T47D (cell line): ENCODE measurements at regions not wholly inside any gene's neighbourhood (a gene's known extent, or its start where the extent isn't known, plus 50 kb on each side); places are given as distances from the start of the nearest gene placed in this dataset.

Experiments used
- DNase-seq, 2 experiments: peaks; one replicate each; pipeline versions ENCODE4 v3.0.0 to v3.0.0-alpha.2; 2011 to 2012; ENCODE audit warnings: low read depth in 1 of 2, low spot score in 1 of 2
- JUND ChIP-seq: IDR thresholded peaks from 2 replicates; pipeline ENCODE4 v1.6.1; 2012; ENCODE audit warnings: low read depth
- in situ Hi-C: cut with HindIII; loops from 2 replicates; pipeline ENCODE4 v1.10.0; 2016; ENCODE audit warnings: low sequenced_read_pairs, low pct_unique_long_range_greater_than_20kb

- TF ChIP-seq JUND, result no peak
- in situ Hi-C loops, result no loop called here
- DNase-seq, result no peak
Measured at GRCh38 chr1:194339471-194339870, 1153.1 kb upstream of the B3GALT2 start.

- TF ChIP-seq JUND, result no peak
- no peak for DNase-seq
- in situ Hi-C loops, result no loop called here
Measured at GRCh38 chr1:194338241-194338948, 1152.0 kb upstream of the B3GALT2 start.

- in situ Hi-C loops, result no loop called here
- TF ChIP-seq JUND, result no peak
- DNase-seq, result no peak
Measured at GRCh38 chr1:194333240-194333639, 1146.8 kb upstream of the B3GALT2 start.

- DNase-seq, result no peak
- in situ Hi-C loops, result no loop called here
- no peak for TF ChIP-seq JUND
Measured at GRCh38 chr1:194331758-194332157, 1145.3 kb upstream of the B3GALT2 start.

- DNase-seq, result no peak
- in situ Hi-C loops, result no loop called here
- TF ChIP-seq JUND, result no peak
Measured at GRCh38 chr1:194322751-194323150, 1136.3 kb upstream of the B3GALT2 start.

GRCh38 chr1:194318790-194319280, 1132.4 kb upstream of the B3GALT2 start:
- in situ Hi-C loops, result no loop called here
- DNase-seq, result no peak
- TF ChIP-seq JUND, result no peak

- no peak for TF ChIP-seq JUND
- in situ Hi-C loops, result no loop called here
- no peak for DNase-seq
Measured at GRCh38 chr1:194309697-194310096, 1123.3 kb upstream of the B3GALT2 start.

- no peak for TF ChIP-seq JUND
- in situ Hi-C loops, result no loop called here
Measured at GRCh38 chr1:194309269-194309668, 1122.9 kb upstream of the B3GALT2 start.

GRCh38 chr1:194300776-194301175, 1114.4 kb upstream of the B3GALT2 start:
- DNase-seq, result no peak
- in situ Hi-C loops, result no loop called here
- TF ChIP-seq JUND, result no peak

More at GRCh38 chr1:194309269-194309668, 1122.9 kb upstream of the B3GALT2 start:
- no peak for DNase-seq

GRCh38 chr1:194300340-194300739, 1113.9 kb upstream of the B3GALT2 start:
- DNase-seq, result no peak
- TF ChIP-seq JUND, result no peak
- in situ Hi-C loops, result no loop called here

- no peak for TF ChIP-seq JUND
- DNase-seq, result no peak
- in situ Hi-C loops, result no loop called here
Measured at GRCh38 chr1:194298007-194298598, 1111.7 kb upstream of the B3GALT2 start.

- no peak for TF ChIP-seq JUND
- no peak for DNase-seq
- in situ Hi-C loops, result no loop called here
Measured at GRCh38 chr1:194297094-194297493, 1110.7 kb upstream of the B3GALT2 start.

GRCh38 chr1:194296201-194296600, 1109.8 kb upstream of the B3GALT2 start:
- in situ Hi-C loops, result no loop called here
- no peak for DNase-seq
- TF ChIP-seq JUND, result no peak
